ENCODE measurements at regions not wholly inside any gene's neighbourhood (a gene's known extent, or its start where the extent isn't known, plus 50 kb on each side); places are given as distances from the start of the nearest gene placed in this dataset.
"Not testable (repeated sequence)": the region's sequence is repeated elsewhere in the genome, so short reads cannot be mapped to it uniquely, and the experiment has no call there.

GRCh38 chr13:111501596-111502535 is 181.4 kb downstream of the TEX29 start:
- not testable (repeated sequence) for DNase-seq

- no peak for DNase-seq
These were observed 182.5 kb downstream of the TEX29 start for GRCh38 chr13:111502957-111503356.

GRCh38 chr13:111503376-111503775 is 182.9 kb downstream of the TEX29 start:
- DNase-seq = no peak

GRCh38 chr13:111503905-111504695 is 183.7 kb downstream of the TEX29 start:
- no peak for DNase-seq

- DNase-seq = no peak
These were observed 184.8 kb downstream of the TEX29 start for GRCh38 chr13:111505175-111505777.

GRCh38 chr13:111506125-111506524 is 185.7 kb downstream of the TEX29 start:
- DNase-seq = no peak

GRCh38 chr13:111506621-111507020 is 186.2 kb downstream of the TEX29 start:
- no peak for DNase-seq

- no peak for DNase-seq
These were observed 187.9 kb downstream of the TEX29 start for GRCh38 chr13:111508164-111508870.

- no peak for DNase-seq
These were observed 188.6 kb downstream of the TEX29 start for GRCh38 chr13:111508902-111509509.

- no peak for DNase-seq
These were observed 190.2 kb downstream of the TEX29 start for GRCh38 chr13:111510502-111511218.

- no peak for DNase-seq
These were observed 190.8 kb downstream of the TEX29 start for GRCh38 chr13:111511219-111511732.

- no peak for DNase-seq
These were observed 191.5 kb downstream of the TEX29 start for GRCh38 chr13:111511805-111512504.

- DNase-seq = no peak
These were observed 192.3 kb downstream of the TEX29 start for GRCh38 chr13:111512707-111513106.

GRCh38 chr13:111513766-111514609 is 193.5 kb downstream of the TEX29 start:
- no peak for DNase-seq

- DNase-seq = no peak
These were observed 194.3 kb downstream of the TEX29 start for GRCh38 chr13:111514610-111515306.

- no peak for DNase-seq
These were observed 194.8 kb downstream of the TEX29 start for GRCh38 chr13:111515307-111515617.

- DNase-seq = no peak
These were observed 195.2 kb downstream of the TEX29 start for GRCh38 chr13:111515635-111516034.

- no peak for DNase-seq
These were observed 196.5 kb downstream of the TEX29 start for GRCh38 chr13:111516712-111517640.
